Sigmoid colon (tissue), 6 donors: ENCODE measurements at regions not wholly inside any gene's neighbourhood (a gene's known extent, or its start where the extent isn't known, plus 50 kb on each side); places are given as distances from the start of the nearest gene placed in this dataset.

ENCODE experiments used
- DNase-seq: peaks from one replicate; pipeline ENCODE4 v3.0.0-alpha.2; 2019
- H3K27ac ChIP-seq, 4 donors: fragments of 200-600 bp; sonication (generic); one replicate each; pipeline ENCODE4 v1.5.1; 2016 to 2019; ENCODE audit warnings: mild to moderate bottlenecking in 1 of 4
- H3K27me3 ChIP-seq, 3 donors: fragments of 200-600 bp; sonication (generic); one replicate each; pipeline ENCODE4 v1.5.1; 2019; ENCODE audit warnings: mild to moderate bottlenecking in 1 of 3
- H3K36me3 ChIP-seq, 4 donors: fragments of 200-600 bp; sonication (generic); one replicate each; pipeline ENCODE4 v1.5.1; 2016 to 2019
- H3K4me1 ChIP-seq, 4 donors: fragments of 200-600 bp; sonication (generic); one replicate each; pipeline ENCODE4 v1.5.1; 2017 to 2019
- H3K4me3 ChIP-seq, 4 donors: fragments of 200-600 bp; sonication (generic); one replicate each; pipeline ENCODE4 v1.5.1; 2017 to 2019; ENCODE audit warnings: mild to moderate bottlenecking in 2 of 4, moderate library complexity in 1 of 4
- H3K9me3 ChIP-seq, 4 donors: fragments of 200-600 bp in 3 of 4; sonication (generic) in 3 of 4; one replicate each; pipeline versions ENCODE4 v1.5.1 to v1.6.1; 2013 to 2019
- EP300 ChIP-seq, 4 donors: sonication (generic); formaldehyde crosslinking; IDR thresholded peaks; one replicate each; pipeline ENCODE4 v1.6.1; 2017; ENCODE audit warnings: antibody characterized with exemption in 4 of 4
- POLR2A ChIP-seq, 2 donors: fragments of 450-650 bp; IDR thresholded peaks; one replicate each; pipeline ENCODE4 v1.6.1; 2016; ENCODE audit warnings: antibody characterized with exemption in 2 of 2, mild to moderate bottlenecking in 2 of 2, moderate library complexity in 2 of 2
- POLR2AphosphoS5 ChIP-seq, 4 donors: sonication (generic); formaldehyde crosslinking; IDR thresholded peaks; one replicate each; pipeline ENCODE4 v1.6.1; 2017; ENCODE audit warnings: antibody characterized with exemption in 4 of 4
- WGBS, 2 donors: extraction: QIAGEN DNeasy Blood & Tissue Kit; methylation state at CpG; one replicate each; pipeline ENCODE4 v1.1.7; 2013; 5-methylcytosine and 5-hydroxymethylcytosine counted together
- intact Hi-C: fragments of 100-400 bp; cut with DNase I; formaldehyde crosslinking; loops from one replicate; pipeline ENCODE4 v1.15.1; 2023
- TF ChIP-seq, protein P1 (sequence below), 4 experiments: fragments of 450-650 bp in 3 of 4; fragments of 200-600 bp in 1 of 4; IDR thresholded peaks; one replicate each; pipeline ENCODE4 v1.5.1; 2016 to 2019; ENCODE audit warnings: antibody characterized with exemption in 4 of 4, mild to moderate bottlenecking in 3 of 4, moderate library complexity in 2 of 4
- donor health status: healthy with polysubstance abuse.
- donor health status: healthy.

DNA sequence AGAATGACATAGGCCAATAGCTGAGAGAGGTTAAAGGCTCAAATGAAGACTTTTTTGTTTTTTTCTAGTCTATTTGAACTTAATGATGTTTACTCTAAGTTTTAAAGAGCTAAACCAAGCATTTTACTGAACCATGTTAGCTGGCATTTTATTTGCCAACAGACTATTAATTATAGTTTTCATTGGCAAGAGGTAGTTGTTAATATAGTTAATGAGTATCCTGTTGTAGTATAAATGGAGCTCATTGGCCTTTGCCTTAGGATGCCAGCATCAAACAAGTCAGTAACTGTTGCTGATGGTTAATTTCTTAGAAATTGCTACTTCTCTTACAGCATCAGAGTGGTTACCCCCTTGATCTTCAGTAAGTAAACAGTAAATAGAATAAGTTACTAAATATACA lies 339.0 kb upstream of the B3GALT2 start:
- Histone ChIP-seq H3K4me3 (no peak overlapping the region), H3K9me3 (no peaks in the 10 kb centered on the region), H3K27ac (no peak overlapping the region), H3K27me3 (no peaks in the 10 kb centered on the region), H3K36me3 (no peaks in the 10 kb centered on the region), H3K4me1 (no peaks in the 10 kb centered on the region)
- DNase-seq, result no peak
- intact Hi-C loops, result no loop called here
- TF ChIP-seq POLR2A (IDR thresholded peaks at IDR 0.05) (no peak), EP300 (IDR thresholded peaks at IDR 0.05) (no peak), POLR2AphosphoS5 (IDR thresholded peaks at IDR 0.05) (no peak)
- TF ChIP-seq, protein P1, sequence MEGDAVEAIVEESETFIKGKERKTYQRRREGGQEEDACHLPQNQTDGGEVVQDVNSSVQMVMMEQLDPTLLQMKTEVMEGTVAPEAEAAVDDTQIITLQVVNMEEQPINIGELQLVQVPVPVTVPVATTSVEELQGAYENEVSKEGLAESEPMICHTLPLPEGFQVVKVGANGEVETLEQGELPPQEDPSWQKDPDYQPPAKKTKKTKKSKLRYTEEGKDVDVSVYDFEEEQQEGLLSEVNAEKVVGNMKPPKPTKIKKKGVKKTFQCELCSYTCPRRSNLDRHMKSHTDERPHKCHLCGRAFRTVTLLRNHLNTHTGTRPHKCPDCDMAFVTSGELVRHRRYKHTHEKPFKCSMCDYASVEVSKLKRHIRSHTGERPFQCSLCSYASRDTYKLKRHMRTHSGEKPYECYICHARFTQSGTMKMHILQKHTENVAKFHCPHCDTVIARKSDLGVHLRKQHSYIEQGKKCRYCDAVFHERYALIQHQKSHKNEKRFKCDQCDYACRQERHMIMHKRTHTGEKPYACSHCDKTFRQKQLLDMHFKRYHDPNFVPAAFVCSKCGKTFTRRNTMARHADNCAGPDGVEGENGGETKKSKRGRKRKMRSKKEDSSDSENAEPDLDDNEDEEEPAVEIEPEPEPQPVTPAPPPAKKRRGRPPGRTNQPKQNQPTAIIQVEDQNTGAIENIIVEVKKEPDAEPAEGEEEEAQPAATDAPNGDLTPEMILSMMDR (IDR thresholded peaks at IDR 0.05), result no peak

DNA sequence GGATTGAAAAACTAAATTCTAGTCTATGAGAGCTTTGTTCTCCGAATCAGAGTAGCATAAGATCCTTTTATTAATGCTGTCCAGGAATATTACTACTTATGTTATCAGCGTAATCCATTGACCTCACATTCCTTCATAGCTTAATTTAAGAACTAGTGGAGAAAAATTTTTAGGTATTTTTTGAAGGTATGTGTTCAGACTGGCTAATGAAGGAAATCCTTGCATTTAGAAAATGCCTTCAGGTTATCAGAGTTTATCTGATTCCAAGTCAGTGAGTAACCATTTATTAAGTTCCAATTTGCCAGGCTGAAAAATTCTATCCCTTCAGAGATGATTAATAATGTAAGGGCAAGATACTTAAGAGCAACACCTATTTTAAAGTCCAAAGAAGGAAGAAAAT lies 338.2 kb upstream of the B3GALT2 start:
- TF ChIP-seq EP300 (IDR thresholded peaks at IDR 0.05) (no peak), POLR2A (IDR thresholded peaks at IDR 0.05) (no peak), POLR2AphosphoS5 (IDR thresholded peaks at IDR 0.05) (no peak)
- TF ChIP-seq, protein P1 (IDR thresholded peaks at IDR 0.05), result no peak
- H3K27me3 ChIP-seq, result no peaks in the 10 kb centered on the region
- no peaks in the 10 kb centered on the region for H3K4me1 ChIP-seq
- intact Hi-C loops, result no loop called here
- 96 to 98% methylated on average over 2 of the region's 2 CpGs for WGBS, 2 donors
- DNase-seq, result no peak
- no peak overlapping the region for H3K27ac ChIP-seq
- no peaks in the 10 kb centered on the region for H3K9me3 ChIP-seq
- H3K4me3 ChIP-seq, result no peak overlapping the region
- H3K36me3 ChIP-seq, result no peaks in the 10 kb centered on the region

DNA sequence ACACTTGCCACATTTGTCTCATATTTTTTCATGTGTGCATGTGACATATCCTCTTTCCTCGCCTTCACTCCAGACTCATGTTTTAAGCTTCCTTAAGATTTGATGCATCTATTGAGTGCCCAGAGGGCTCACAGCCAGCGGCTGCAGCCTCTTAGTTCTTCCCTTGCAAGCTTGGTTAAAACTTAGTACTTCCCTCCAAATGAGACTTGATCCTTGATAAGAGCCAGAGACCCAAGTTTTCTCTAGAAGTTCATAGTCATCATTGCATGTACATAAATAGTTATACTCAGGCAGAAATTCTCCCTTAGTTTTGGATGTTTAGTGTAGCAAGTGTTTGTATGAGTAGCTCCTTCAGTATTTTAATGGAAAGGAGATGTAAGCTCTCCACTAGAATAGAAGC lies 337.6 kb upstream of the B3GALT2 start:
- 74 to 94% methylated on average over 2 of the region's 2 CpGs for WGBS, 2 donors
- no peaks in the 10 kb centered on the region for H3K4me1 ChIP-seq
- intact Hi-C loops, result no loop called here

DNA sequence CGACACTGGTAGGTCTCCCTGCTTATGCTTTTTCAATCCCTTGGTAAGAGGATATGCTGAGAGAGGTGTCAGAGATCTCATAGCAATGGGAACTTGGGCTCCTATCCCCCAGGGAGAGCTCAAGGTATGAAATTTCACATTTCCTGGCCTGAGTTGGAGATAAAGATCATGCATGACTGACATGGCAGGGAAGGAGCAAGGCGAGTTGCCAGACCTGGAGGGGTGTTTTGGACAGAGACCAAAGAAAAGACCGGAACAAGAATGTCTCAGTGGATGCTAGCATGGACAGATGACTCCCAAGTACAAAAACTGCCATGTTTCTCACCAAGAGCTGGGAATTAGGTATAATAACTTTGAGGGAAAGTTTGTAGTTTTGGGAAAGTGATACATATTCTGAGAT lies 334.1 kb upstream of the B3GALT2 start:
- Histone ChIP-seq H3K27ac (no peak overlapping the region), H3K36me3 (no peaks in the 10 kb centered on the region), H3K9me3 (no peaks in the 10 kb centered on the region), H3K4me3 (no peak overlapping the region), H3K4me1 (no peaks in the 10 kb centered on the region), H3K27me3 (no peaks in the 10 kb centered on the region)
- intact Hi-C loops, result no loop called here
- 91 to 98% methylated on average over 3 of the region's 3 CpGs for WGBS, 2 donors
- no peak for DNase-seq
- TF ChIP-seq POLR2A (IDR thresholded peaks at IDR 0.05), result no peak

More for the DNA sequence above, 337.6 kb upstream of the B3GALT2 start:
- no peak for TF ChIP-seq POLR2A (IDR thresholded peaks at IDR 0.05)
- TF ChIP-seq, protein P1 (IDR thresholded peaks at IDR 0.05), result no peak
- no peak for TF ChIP-seq POLR2AphosphoS5 (IDR thresholded peaks at IDR 0.05)
- TF ChIP-seq EP300 (IDR thresholded peaks at IDR 0.05), result no peak
- DNase-seq, result no peak
- Histone ChIP-seq H3K4me3 (no peak overlapping the region), H3K27ac (no peak overlapping the region), H3K27me3 (no peaks in the 10 kb centered on the region), H3K9me3 (no peaks in the 10 kb centered on the region), H3K36me3 (no peaks in the 10 kb centered on the region)

DNA sequence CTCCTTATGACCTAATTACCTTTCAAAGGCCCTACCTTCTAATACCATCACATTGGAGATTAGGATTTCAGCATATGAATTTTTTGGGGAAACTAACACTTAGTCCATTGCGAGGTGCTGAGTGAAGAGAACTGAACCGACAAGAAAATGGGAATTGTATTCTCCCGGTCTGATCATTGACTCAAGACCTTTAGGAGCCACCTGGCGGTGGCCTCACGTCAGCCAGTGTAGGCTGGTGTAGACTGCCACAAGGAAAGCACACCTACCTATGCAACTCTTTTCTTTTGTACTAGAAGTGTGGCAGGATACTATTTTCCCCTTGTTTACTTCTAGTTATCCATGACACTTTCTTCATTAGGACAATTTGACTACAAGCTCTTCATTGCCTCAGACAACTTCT lies 333.5 kb upstream of the B3GALT2 start:
- H3K36me3 ChIP-seq, result no peaks in the 10 kb centered on the region
- H3K27ac ChIP-seq, result no peak overlapping the region
- no peak overlapping the region for H3K4me3 ChIP-seq
- no peaks in the 10 kb centered on the region for H3K27me3 ChIP-seq
- intact Hi-C loops, result no loop called here
- no peaks in the 10 kb centered on the region for H3K4me1 ChIP-seq
- TF ChIP-seq, protein P1 (IDR thresholded peaks at IDR 0.05), result no peak
- no peak for TF ChIP-seq EP300 (IDR thresholded peaks at IDR 0.05)
- no peak for TF ChIP-seq POLR2AphosphoS5 (IDR thresholded peaks at IDR 0.05)
- TF ChIP-seq POLR2A (IDR thresholded peaks at IDR 0.05), result no peak
- no peaks in the 10 kb centered on the region for H3K9me3 ChIP-seq
- DNase-seq, result no peak
- 96 to 98% methylated on average over 5 of the region's 5 CpGs for WGBS, 2 donors
